ENCODE measurements at regions not wholly inside any gene's neighbourhood (a gene's known extent, or its start where the extent isn't known, plus 50 kb on each side); places are given as distances from the start of the nearest gene placed in this dataset.

DNA sequence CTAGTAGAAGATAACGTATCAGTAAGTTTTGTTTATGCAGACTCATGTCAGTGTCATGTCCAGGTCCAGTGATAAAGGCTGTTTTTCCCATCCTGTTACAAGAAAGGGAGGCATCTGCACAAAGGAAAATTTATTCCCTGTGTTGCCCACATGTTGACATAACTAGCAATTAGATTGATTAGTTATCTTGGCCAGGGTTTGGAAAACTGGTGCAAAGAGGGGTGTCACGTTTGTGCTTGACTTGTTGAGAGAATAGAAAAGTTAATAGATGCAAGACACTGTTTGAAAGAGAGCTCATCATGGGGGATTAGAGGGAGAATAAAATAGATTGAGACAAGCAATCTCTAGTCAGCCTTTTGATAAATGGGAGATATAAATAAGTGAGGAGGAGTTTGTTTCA is 1357.0 kb upstream of the AGA start:
- Histone ChIP-seq H3K36me3 (replicated peaks; ENCODE audit: control insufficient read depth, insufficient read depth, low read length) (no peaks in the 10 kb centered on the region), H3K27me3 (ENCODE audit: control insufficient read depth, insufficient read depth, low read length) (no peaks in the 10 kb centered on the region), H3K4me3 (ENCODE audit: insufficient read depth, low read depth, low read length) (no peak overlapping the region)
- DNase-seq: no peak

DNA sequence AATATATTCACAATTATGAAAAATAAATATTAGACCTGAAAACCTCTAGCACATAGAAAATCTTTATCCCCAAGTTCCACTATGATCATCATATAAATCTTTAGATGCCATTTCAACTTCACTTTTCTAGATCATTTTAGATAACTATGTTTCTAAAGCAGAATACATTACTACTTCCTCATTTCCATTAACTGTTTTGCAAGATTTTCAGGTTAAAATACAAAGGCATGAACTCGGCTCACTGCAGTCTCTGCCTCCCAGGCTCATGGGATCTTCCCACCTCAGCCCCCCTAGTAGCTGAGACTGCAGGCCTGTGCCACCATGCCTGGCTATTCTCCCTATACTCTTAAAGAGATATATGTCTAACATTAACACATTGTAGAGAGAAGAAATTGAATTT is 1365.9 kb upstream of the AGA start:
- Histone ChIP-seq H3K4me3 (ENCODE audit: insufficient read depth, low read depth, low read length) (no peak overlapping the region), H3K27me3 (ENCODE audit: control insufficient read depth, insufficient read depth, low read length) (no peaks in the 10 kb centered on the region), H3K36me3 (replicated peaks; ENCODE audit: control insufficient read depth, insufficient read depth, low read length) (no peaks in the 10 kb centered on the region)
- DNase-seq: no peak

DNA sequence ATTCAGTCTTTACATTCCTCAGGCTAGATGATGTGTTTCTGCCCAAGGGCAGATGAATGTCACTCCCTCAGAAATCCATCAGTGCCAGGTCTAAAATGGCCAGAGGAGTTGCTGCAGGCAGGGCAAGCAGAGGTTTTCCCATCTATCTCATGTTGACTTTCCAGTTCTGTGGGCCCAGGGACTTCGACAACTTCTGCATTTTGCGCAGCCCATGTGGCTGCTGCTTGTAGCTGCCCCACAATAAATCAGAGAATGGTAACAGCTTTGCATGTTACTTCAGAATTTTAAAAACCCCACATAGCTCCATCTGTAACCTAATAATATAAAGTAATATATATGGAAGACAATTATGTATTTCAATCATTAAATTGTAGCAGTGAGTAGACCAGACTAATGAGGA is 1367.7 kb upstream of the AGA start:
- Histone ChIP-seq H3K27me3 (ENCODE audit: control insufficient read depth, insufficient read depth, low read length) (no peaks in the 10 kb centered on the region), H3K4me3 (ENCODE audit: insufficient read depth, low read depth, low read length) (no peak overlapping the region), H3K36me3 (replicated peaks; ENCODE audit: control insufficient read depth, insufficient read depth, low read length) (no peaks in the 10 kb centered on the region)
- no peak for DNase-seq

DNA sequence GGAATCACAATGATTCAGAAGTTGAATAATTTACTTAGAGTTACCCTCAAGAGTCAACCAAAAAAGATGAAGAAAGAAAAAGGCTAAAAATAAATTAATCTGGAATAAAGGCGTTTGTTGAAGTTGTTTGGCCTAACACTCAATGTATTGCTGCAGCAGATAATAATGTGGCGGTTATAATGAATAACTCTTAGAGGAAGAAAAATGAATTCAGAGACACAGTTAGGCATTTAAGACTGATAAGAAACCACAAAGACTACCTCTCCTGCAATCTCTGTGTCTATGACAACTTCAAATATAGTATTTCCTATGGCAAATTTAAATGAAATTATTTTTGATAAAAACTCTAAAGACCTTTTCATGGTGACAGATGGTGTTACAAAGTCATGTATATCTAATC is 1369.1 kb upstream of the AGA start:
- Histone ChIP-seq H3K36me3 (replicated peaks; ENCODE audit: control insufficient read depth, insufficient read depth, low read length) (no peaks in the 10 kb centered on the region), H3K4me3 (ENCODE audit: insufficient read depth, low read depth, low read length) (no peak overlapping the region), H3K27me3 (ENCODE audit: control insufficient read depth, insufficient read depth, low read length) (no peaks in the 10 kb centered on the region)
- no peak for DNase-seq

DNA sequence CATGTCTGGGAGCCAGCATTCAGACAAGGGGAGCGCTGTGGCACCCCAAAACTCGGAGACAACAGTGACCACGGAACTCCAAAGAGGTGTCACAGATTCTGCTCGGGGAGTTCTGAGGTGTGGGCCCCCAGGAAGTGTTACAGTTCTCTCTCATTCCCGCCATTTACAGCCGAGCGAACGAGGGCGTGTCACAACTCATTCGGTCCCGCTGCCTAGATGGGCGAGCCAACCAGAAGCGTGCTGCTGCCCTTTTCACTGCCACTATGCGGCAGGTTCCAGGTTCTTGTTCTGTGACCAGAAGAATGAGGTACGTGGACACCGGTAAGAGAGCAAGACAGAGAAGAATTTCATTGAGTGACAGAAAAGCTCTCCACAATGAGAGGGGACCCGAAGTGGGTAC is 1370.6 kb upstream of the AGA start:
- H3K36me3 ChIP-seq (replicated peaks; ENCODE audit: control insufficient read depth, insufficient read depth, low read length): no peaks in the 10 kb centered on the region
- no peak overlapping the region for H3K4me3 ChIP-seq (ENCODE audit: insufficient read depth, low read depth, low read length)
- no peaks in the 10 kb centered on the region for H3K27me3 ChIP-seq (ENCODE audit: control insufficient read depth, insufficient read depth, low read length)
- DNase-seq: no peak

DNA sequence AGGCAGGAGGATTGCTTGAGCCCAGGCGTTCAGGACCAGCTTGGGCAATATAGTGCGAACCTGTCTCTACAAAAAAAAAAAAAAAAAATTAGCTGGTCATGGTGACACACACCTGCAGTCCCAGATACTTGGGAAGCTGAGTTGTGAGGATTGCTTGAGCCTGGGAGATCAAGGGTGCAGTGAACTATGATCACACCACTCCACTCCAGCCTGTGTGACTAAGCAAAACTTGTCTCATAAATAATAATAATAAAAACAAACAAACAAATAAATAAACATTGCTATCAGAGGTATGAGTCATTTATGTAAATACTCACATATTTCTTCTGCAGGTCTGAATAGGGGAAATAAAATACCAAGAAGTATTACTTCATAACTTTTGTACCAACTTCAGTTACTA is 1372.7 kb upstream of the AGA start:
- DNase-seq: no peak
- Histone ChIP-seq H3K36me3 (replicated peaks; ENCODE audit: control insufficient read depth, insufficient read depth, low read length) (no peaks in the 10 kb centered on the region), H3K4me3 (ENCODE audit: insufficient read depth, low read depth, low read length) (no peak overlapping the region), H3K27me3 (ENCODE audit: control insufficient read depth, insufficient read depth, low read length) (no peaks in the 10 kb centered on the region)

DNA sequence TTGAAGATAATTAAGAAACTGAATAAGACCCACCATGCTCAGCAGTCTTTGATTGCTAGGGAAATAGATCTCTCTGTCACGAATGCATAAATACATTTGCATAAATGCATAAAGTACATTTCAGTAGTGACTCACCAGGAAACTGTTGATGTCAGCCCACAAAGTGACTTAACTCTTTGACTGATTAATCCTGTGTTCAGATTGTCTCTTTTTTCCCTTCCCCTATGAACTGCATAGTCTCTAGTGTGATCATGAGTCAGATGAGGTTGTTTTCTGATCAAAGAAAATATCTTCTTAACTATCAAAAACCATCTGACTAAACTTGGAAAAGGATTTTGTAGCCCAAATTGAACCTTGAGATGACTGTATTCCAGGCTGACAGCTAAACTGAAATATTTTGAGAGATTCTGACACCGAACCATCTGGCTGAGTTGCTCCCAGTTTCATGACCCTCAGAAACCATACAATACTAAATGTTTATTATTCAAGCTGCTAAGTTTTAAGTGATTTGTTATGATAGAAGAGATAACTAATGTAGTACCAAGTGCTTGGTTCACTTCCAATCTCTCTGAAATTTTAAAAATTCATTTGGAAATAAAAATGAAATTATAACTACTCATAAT is 1381.5 kb upstream of the AGA start:
- Histone ChIP-seq H3K4me3 (ENCODE audit: insufficient read depth, low read depth, low read length) (no peak overlapping the region), H3K36me3 (replicated peaks; ENCODE audit: control insufficient read depth, insufficient read depth, low read length) (no peaks in the 10 kb centered on the region), H3K27me3 (ENCODE audit: control insufficient read depth, insufficient read depth, low read length) (no peaks in the 10 kb centered on the region)
- no peak for DNase-seq

DNA sequence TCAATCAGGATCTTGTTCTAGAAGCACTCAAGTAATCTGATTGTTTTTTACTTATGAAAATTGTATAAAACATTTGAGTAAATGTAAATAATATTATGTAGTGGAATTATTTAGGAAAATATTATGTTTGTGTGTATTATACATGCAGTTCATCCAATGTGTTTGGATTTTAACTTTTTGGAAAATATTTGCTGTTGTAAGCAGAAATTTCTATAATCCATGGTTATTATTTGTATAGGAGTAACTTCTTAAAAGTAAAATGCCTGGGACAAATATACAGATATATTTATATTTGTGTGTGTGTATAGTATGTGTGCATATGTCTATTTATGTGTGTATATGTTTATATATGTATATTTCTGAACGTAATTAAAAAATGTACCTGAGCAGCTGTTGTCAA is 1394.6 kb upstream of the AGA start:
- DNase-seq: no peak
- Histone ChIP-seq H3K4me3 (ENCODE audit: insufficient read depth, low read depth, low read length) (no peak overlapping the region), H3K36me3 (replicated peaks; ENCODE audit: control insufficient read depth, insufficient read depth, low read length) (no peaks in the 10 kb centered on the region), H3K27me3 (ENCODE audit: control insufficient read depth, insufficient read depth, low read length) (no peaks in the 10 kb centered on the region)

DNA sequence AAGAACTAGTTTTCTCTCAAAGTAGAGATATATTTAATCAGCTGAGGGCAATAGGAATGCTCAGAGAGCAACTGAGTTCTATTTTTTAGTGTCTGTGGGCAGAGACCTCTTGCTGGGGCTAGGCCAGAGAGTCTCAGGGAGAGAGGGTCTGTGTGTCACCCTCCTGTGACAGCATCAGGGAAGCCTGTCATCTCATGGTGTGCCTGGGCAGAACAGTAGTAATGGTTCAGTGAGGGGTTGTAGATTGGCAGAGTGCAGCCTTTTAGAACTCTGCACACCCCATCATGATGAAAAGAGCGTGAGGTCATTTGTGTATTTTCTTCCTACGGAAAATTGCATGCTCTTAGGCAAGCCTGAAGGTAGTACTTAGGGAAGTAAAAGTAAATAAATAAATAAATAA is 1396.5 kb upstream of the AGA start:
- Histone ChIP-seq H3K36me3 (replicated peaks; ENCODE audit: control insufficient read depth, insufficient read depth, low read length) (no peaks in the 10 kb centered on the region), H3K27me3 (ENCODE audit: control insufficient read depth, insufficient read depth, low read length) (no peaks in the 10 kb centered on the region), H3K4me3 (ENCODE audit: insufficient read depth, low read depth, low read length) (no peak overlapping the region)
- DNase-seq: no peak

DNA sequence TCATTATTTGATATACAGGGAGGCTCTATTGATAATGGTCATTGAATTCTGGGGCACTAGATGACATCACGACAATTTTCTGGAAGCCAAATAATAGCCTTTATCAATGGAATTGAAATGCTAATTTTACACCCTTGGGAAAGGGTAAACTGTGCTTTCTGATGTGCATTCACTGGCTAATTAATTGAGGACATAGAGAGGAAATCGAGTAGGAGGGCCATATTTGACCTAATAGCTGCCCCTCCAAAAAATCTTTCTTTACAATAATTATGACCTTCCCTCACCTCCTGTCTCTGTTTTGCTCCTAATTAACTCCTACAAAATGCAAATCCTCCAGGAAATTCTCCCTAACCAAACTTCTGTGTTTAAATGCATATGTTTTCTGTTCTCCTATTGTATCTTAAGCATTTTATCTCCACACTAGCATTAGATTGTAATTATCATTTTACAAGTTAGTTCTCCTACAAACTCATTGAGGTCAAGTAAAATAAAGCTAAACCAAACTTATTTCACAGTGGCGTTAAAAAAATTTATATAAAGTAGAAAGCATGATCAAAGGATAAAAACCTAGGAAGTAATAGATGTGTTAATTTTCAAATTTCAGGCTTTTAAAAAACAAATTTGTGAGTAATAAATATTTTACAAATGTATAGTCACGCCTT is 1414.0 kb upstream of the AGA start:
- peak; percentile 9 for DNase-seq
- no peak overlapping the region for H3K4me3 ChIP-seq (ENCODE audit: insufficient read depth, low read depth, low read length)
- H3K36me3 ChIP-seq (replicated peaks; ENCODE audit: control insufficient read depth, insufficient read depth, low read length): no peaks in the 10 kb centered on the region
- no peaks in the 10 kb centered on the region for H3K27me3 ChIP-seq (ENCODE audit: control insufficient read depth, insufficient read depth, low read length)

DNA sequence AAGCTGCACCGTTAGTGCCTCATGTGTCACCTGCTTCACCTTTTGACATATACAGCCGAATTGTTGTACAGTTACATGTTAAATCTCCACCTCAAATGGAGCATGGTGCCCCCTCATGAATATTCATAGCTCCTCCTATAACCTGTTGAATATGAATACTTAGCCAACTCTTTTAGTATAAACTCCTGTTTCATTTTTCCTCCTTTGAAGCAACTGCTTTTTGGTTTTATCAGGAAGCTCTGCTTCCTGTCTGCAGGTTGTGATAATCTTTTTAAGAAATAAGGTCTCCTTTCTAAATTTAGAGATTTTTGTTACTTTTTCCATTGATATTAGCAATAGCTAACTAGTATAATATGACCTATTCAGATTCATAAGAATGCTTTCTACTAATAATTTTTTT is 1429.2 kb upstream of the AGA start:
- no peaks in the 10 kb centered on the region for H3K36me3 ChIP-seq (replicated peaks; ENCODE audit: control insufficient read depth, insufficient read depth, low read length)
- H3K27me3 ChIP-seq (ENCODE audit: control insufficient read depth, insufficient read depth, low read length): no peaks in the 10 kb centered on the region
- DNase-seq: no peak
- H3K4me3 ChIP-seq (ENCODE audit: insufficient read depth, low read depth, low read length): no peak overlapping the region

DNA sequence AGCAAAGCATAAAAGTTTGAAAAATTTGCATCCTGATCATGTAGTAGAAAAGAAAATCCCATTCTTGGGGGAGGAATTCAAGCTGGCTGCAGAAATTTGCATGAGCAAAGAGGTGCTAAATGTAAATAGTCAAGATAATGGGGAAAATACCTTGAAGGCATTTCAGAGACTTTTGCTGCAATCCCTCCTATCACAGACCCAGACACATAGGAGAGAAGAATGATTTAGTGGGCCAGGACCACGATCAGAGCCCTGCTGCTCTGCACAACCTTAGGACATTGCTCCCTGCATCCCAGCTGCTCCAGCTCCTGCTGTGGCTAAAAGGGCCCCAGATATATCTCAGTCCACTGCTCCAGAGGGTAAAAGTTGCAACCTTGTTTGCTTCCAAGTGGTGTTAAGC is 1439.7 kb upstream of the AGA start:
- Histone ChIP-seq H3K4me3 (ENCODE audit: insufficient read depth, low read depth, low read length) (no peak overlapping the region), H3K27me3 (ENCODE audit: control insufficient read depth, insufficient read depth, low read length) (no peaks in the 10 kb centered on the region), H3K36me3 (replicated peaks; ENCODE audit: control insufficient read depth, insufficient read depth, low read length) (no peaks in the 10 kb centered on the region; the same call in 1 of the 2 replicates)
- DNase-seq: no peak

DNA sequence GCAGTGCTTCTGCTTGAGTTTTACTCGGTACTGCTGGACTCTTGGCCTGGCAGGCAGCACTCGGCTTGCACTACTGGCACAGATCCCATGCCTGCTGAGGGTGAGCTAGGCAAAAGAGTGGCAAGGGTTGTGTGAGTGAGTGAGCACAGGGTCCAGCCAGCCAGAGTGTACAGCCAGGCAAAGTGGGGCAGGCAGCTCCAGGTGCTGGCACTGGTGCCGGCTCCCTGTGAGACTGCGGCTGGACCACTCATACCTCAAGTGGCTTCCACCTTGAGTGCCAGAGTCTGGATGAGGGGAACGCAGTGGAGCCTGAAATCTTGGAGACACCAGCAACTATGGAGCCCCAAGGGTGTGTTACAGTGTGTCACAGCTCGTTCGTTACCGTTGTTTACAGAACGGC is 1451.9 kb upstream of the AGA start:
- Histone ChIP-seq H3K27me3 (ENCODE audit: control insufficient read depth, insufficient read depth, low read length) (no peaks in the 10 kb centered on the region), H3K4me3 (ENCODE audit: insufficient read depth, low read depth, low read length) (no peak overlapping the region), H3K36me3 (replicated peaks; ENCODE audit: control insufficient read depth, insufficient read depth, low read length) (no peaks in the 10 kb centered on the region)
- DNase-seq: no peak

DNA sequence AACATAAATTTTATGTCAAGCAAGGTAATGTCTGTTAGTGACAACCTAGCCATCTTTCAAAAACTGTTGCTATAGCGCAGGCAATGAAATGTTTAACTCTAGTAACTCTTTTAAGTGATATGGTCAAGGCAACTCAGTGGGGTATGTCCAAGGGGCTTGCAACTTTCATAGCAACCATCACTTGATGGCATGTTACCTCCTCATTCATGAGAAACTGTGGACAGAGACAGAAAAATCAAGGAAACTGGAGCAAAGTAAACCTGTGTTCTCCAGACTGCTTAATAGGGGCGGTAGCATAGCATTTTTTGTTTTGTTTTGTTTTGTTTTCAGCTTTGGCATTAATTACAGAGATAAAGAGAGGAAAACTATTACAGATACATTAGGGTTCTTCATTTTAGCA is 1456.8 kb upstream of the AGA start:
- H3K27me3 ChIP-seq (ENCODE audit: control insufficient read depth, insufficient read depth, low read length): no peaks in the 10 kb centered on the region
- no peaks in the 10 kb centered on the region for H3K36me3 ChIP-seq (replicated peaks; ENCODE audit: control insufficient read depth, insufficient read depth, low read length)
- no peak for DNase-seq
- no peak overlapping the region for H3K4me3 ChIP-seq (ENCODE audit: insufficient read depth, low read depth, low read length)

DNA sequence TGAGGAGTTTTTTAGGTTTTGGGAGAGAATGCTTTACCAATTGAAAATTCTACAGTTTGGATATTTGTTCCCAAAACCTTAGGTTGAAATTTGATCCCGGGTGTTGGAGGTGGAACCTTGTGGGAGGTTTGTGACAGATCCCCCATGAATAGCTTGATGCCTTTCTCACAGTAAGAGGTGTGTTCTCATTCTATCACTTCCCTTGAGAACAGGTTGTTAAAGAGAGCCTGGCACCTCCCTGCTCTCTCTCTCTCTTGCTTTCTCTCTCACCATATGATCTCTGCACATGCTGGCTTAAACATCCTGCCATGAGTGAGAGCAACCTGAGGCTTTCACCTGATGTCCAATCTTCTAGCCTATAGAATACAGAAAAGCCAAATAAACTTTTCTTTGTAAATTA is 1475.5 kb upstream of the AGA start:
- Histone ChIP-seq H3K27me3 (ENCODE audit: control insufficient read depth, insufficient read depth, low read length) (no peaks in the 10 kb centered on the region), H3K36me3 (replicated peaks; ENCODE audit: control insufficient read depth, insufficient read depth, low read length) (no peaks in the 10 kb centered on the region), H3K4me3 (ENCODE audit: insufficient read depth, low read depth, low read length) (no peak overlapping the region)
- DNase-seq: peak; percentile 32

DNA sequence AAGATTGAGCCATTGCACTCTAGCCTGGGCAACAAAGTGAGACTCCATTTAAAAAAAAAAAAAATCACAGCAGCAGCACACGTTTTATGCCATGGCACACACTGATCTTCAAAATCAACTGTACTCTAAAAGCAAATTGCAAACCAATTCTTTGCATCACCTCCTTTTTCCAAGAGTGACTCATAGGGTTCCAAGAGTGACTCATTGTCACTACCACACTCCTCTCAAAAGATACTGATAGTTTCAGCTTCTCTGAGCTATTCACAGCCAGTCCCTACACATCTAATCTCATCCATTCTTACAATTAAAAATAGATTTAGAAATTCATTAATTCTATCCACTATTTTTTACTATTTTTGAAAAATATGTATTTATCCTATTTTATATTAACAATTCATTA is 1494.9 kb upstream of the AGA start:
- H3K36me3 ChIP-seq (replicated peaks; ENCODE audit: control insufficient read depth, insufficient read depth, low read length): no peaks in the 10 kb centered on the region
- no peaks in the 10 kb centered on the region for H3K27me3 ChIP-seq (ENCODE audit: control insufficient read depth, insufficient read depth, low read length)
- no peak overlapping the region for H3K4me3 ChIP-seq (ENCODE audit: insufficient read depth, low read depth, low read length)
- no peak for DNase-seq

All from H7 (cell line).